ENCODE measurements at regions not wholly inside any gene's neighbourhood (a gene's known extent, or its start where the extent isn't known, plus 50 kb on each side); places are given as distances from the start of the nearest gene placed in this dataset.

GRCh38 chr20:24084281-24084680 lies 95.7 kb upstream of the GGTLC1 start:
- no peak for TF ChIP-seq POLR2A (IDR thresholded peaks at IDR 0.05)
- TF ChIP-seq, protein P1, sequence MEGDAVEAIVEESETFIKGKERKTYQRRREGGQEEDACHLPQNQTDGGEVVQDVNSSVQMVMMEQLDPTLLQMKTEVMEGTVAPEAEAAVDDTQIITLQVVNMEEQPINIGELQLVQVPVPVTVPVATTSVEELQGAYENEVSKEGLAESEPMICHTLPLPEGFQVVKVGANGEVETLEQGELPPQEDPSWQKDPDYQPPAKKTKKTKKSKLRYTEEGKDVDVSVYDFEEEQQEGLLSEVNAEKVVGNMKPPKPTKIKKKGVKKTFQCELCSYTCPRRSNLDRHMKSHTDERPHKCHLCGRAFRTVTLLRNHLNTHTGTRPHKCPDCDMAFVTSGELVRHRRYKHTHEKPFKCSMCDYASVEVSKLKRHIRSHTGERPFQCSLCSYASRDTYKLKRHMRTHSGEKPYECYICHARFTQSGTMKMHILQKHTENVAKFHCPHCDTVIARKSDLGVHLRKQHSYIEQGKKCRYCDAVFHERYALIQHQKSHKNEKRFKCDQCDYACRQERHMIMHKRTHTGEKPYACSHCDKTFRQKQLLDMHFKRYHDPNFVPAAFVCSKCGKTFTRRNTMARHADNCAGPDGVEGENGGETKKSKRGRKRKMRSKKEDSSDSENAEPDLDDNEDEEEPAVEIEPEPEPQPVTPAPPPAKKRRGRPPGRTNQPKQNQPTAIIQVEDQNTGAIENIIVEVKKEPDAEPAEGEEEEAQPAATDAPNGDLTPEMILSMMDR (IDR thresholded peaks at IDR 0.05) = no peak
- DNase-seq (ENCODE audit: low spot score in 2 of 2) = no peak
- WGBS, 2 donors = 63 to 71% methylated on average over 3 of the region's 3 CpGs
- intact Hi-C loops (cut with DNase I; ENCODE audit: low total_unique reads) = no loop called here
- H3K4me3 ChIP-seq (ENCODE audit: low read depth, poor library complexity, severe bottlenecking) = no peak overlapping the region

DNA sequence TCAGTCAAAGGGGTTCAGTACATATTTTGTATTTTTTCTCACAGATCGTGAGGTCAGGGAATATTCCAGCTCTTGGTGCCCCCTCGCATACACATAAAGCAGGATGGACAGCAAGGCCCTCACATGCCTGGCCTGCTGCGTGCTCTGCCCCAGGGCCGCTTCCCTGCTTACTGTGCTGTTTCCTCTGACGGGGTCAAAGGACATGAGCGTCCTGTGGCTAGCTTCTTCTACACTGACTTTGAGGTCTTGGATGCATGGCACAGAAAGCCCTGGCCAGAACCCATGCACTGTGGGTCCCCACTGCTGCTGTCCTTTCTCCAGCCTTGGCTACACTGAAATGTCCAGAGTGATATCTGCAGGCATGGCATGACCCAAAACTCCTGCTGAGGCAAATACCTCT lies 92.5 kb upstream of the GGTLC1 start:
- DNase-seq (ENCODE audit: low spot score in 2 of 2) = peak in 1 of 2 donors; percentile 43
- intact Hi-C loops (cut with DNase I; ENCODE audit: low total_unique reads) = no loop called here
- 86 to 91% methylated on average over 6 of the region's 6 CpGs for WGBS, 2 donors
- no peak overlapping the region for H3K4me3 ChIP-seq (ENCODE audit: low read depth, poor library complexity, severe bottlenecking)
- no peak for TF ChIP-seq POLR2A (IDR thresholded peaks at IDR 0.05)
- TF ChIP-seq, protein P1 (IDR thresholded peaks at IDR 0.05) = no peak

DNA sequence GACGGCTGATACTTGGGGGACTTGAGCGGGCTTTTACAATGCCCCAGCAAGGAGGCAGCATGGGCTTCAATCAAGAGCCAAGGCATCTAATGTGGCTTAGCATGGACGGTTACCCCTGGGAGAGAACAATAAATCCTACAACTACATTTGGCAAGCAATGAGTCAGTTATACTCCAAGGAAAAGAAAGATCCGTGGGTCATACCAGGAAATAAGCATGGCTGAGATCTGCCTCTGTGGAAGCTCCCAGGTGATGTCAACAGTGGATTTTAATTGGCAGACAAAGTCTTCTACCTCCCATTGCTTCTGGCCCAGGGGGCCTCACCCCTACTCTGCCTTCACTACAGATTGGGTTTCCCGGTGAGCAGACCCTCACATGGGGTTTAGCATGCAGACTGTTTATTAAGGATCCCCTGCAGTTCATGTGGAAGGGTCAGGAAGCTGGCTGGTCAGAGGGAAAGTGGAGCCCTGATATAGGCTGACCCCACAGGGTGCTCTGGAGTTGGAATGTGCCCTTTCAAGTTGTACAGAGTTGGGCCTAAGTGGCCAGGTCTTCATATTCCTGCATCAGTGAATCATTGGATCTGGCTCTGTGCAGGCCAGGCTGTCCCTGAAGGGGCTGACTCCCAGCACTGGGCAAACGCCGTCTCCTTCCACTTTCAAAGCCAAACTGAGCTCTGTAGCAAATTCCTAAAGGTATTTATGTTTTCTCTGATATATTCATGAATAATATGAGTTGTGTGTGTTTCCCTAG lies 91.3 kb upstream of the GGTLC1 start:
- 81 to 88% methylated on average over 7 of the region's 7 CpGs for WGBS, 2 donors
- TF ChIP-seq, protein P1 (IDR thresholded peaks at IDR 0.05) = no peak
- TF ChIP-seq POLR2A (IDR thresholded peaks at IDR 0.05) = no peak
- peak in 1 of 2 donors; percentile 32 for DNase-seq (ENCODE audit: low spot score in 2 of 2)
- no peak overlapping the region for H3K4me3 ChIP-seq (ENCODE audit: low read depth, poor library complexity, severe bottlenecking)
- intact Hi-C loops (cut with DNase I; ENCODE audit: low total_unique reads) = no loop called here

DNA sequence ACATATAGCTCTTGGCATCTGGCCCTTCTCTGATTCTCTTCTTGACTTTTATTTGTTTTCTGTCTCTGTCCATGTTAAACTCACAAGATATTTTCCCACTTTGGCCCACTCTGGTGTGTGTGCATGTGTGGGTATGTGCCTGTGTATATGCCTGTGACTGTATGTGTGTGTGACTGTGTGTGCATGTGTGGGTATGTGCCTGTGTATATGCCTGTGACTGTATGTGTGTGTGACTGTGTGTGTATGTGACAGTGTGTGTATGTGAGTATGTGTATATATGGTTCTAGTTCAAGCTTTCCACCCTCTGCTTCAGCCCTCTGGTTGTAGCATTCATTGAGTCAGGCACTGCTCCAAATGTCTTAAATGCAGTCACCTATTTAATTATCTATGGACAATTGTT lies 88.6 kb upstream of the GGTLC1 start:
- DNase-seq (ENCODE audit: low spot score in 2 of 2) = no peak
- intact Hi-C loops (cut with DNase I; ENCODE audit: low total_unique reads) = no loop called here
- no peak overlapping the region for H3K4me3 ChIP-seq (ENCODE audit: low read depth, poor library complexity, severe bottlenecking)
- no peak for TF ChIP-seq POLR2A (IDR thresholded peaks at IDR 0.05)
- TF ChIP-seq, protein P1 (IDR thresholded peaks at IDR 0.05) = no peak

- TF ChIP-seq, protein P1 (IDR thresholded peaks at IDR 0.05) = no peak
- no peak for TF ChIP-seq POLR2A (IDR thresholded peaks at IDR 0.05)
- intact Hi-C loops (cut with DNase I; ENCODE audit: low total_unique reads) = no loop called here
- WGBS, 2 donors = 94 to 95% methylated on average over 2 of the region's 2 CpGs
- DNase-seq (ENCODE audit: low spot score in 2 of 2) = no peak
- H3K4me3 ChIP-seq (ENCODE audit: low read depth, poor library complexity, severe bottlenecking) = no peak overlapping the region
Measured at GRCh38 chr20:24070679-24071078, 82.1 kb upstream of the GGTLC1 start.
